ENCODE measurements at regions not wholly inside any gene's neighbourhood (a gene's known extent, or its start where the extent isn't known, plus 50 kb on each side); places are given as distances from the start of the nearest gene placed in this dataset.

DNA sequence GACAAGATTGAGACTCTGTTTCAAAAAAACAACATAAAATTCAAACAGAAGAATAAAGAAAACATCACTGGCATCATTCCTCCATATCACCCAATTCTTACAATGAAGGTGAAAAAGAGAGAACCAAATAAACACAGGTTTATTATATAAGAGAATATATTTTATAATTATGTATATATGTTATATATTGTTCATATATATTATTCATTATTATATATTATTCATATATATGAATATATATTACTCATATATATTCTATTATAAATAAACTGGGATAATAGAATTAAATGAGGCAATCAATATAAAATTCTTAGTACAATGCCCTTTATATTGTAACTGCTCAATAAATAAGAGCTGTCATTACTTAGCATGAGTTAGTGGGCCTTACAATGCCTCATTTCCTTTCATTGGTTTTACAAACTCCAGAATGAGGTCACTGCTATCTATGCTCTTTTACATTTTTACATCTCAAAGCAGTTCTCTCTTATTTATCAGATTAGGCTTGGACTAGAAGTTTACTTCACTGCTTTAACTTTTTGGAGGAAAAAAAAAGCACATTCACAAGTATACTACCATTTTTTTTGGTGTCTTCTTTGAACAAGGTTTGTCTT is 135.5 kb upstream of the TTC14 start:
- TF ChIP-seq YY1 (IDR thresholded peaks at IDR 0.05; ENCODE audit: borderline replicate concordance in 1 of 3, control insufficient read depth in 1 of 3, extremely low read depth in 1 of 3, insufficient read depth in 3 of 3, insufficient read length in 1 of 3, insufficient replicate concordance in 2 of 3, low read depth in 1 of 3, low read length in 2 of 3) (no peak), U2AF1 (optimal IDR thresholded peaks at IDR 0.05; ENCODE audit: low read depth, low read length) (no peak), CHD4 (IDR thresholded peaks at IDR 0.05; ENCODE audit: insufficient read depth, insufficient replicate concordance, low read depth, low read length, poor library complexity, severe bottlenecking) (no peak), ZNF12 (CRISPR knock-in tag; IDR thresholded peaks at IDR 0.05) (no peak), POLR2A (conservative IDR thresholded peaks at IDR 0.05) (no peak)
- TF ChIP-seq, protein P1, sequence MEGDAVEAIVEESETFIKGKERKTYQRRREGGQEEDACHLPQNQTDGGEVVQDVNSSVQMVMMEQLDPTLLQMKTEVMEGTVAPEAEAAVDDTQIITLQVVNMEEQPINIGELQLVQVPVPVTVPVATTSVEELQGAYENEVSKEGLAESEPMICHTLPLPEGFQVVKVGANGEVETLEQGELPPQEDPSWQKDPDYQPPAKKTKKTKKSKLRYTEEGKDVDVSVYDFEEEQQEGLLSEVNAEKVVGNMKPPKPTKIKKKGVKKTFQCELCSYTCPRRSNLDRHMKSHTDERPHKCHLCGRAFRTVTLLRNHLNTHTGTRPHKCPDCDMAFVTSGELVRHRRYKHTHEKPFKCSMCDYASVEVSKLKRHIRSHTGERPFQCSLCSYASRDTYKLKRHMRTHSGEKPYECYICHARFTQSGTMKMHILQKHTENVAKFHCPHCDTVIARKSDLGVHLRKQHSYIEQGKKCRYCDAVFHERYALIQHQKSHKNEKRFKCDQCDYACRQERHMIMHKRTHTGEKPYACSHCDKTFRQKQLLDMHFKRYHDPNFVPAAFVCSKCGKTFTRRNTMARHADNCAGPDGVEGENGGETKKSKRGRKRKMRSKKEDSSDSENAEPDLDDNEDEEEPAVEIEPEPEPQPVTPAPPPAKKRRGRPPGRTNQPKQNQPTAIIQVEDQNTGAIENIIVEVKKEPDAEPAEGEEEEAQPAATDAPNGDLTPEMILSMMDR (IDR thresholded peaks at IDR 0.05 in 2 of 3, conservative IDR thresholded peaks at IDR 0.05 in 1 of 3; ENCODE audit: insufficient read depth in 2 of 3, low read depth in 1 of 3, low read length in 3 of 3): no peak
- TF ChIP-seq, protein P2, sequence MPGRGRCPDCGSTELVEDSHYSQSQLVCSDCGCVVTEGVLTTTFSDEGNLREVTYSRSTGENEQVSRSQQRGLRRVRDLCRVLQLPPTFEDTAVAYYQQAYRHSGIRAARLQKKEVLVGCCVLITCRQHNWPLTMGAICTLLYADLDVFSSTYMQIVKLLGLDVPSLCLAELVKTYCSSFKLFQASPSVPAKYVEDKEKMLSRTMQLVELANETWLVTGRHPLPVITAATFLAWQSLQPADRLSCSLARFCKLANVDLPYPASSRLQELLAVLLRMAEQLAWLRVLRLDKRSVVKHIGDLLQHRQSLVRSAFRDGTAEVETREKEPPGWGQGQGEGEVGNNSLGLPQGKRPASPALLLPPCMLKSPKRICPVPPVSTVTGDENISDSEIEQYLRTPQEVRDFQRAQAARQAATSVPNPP (IDR thresholded peaks at IDR 0.05; ENCODE audit: borderline replicate concordance, insufficient read depth, insufficient read length): no peak
- TF ChIP-seq, protein P3, sequence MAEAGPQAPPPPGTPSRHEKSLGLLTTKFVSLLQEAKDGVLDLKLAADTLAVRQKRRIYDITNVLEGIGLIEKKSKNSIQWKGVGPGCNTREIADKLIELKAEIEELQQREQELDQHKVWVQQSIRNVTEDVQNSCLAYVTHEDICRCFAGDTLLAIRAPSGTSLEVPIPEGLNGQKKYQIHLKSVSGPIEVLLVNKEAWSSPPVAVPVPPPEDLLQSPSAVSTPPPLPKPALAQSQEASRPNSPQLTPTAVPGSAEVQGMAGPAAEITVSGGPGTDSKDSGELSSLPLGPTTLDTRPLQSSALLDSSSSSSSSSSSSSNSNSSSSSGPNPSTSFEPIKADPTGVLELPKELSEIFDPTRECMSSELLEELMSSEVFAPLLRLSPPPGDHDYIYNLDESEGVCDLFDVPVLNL (CRISPR knock-in tag; IDR thresholded peaks at IDR 0.05; ENCODE audit: low read depth): no peak
